ENCODE measurements at regions not wholly inside any gene's neighbourhood (a gene's known extent, or its start where the extent isn't known, plus 50 kb on each side); places are given as distances from the start of the nearest gene placed in this dataset.
"Not testable (repeated sequence)": the region's sequence is repeated elsewhere in the genome, so short reads cannot be mapped to it uniquely, and the experiment has no call there.

DNA sequence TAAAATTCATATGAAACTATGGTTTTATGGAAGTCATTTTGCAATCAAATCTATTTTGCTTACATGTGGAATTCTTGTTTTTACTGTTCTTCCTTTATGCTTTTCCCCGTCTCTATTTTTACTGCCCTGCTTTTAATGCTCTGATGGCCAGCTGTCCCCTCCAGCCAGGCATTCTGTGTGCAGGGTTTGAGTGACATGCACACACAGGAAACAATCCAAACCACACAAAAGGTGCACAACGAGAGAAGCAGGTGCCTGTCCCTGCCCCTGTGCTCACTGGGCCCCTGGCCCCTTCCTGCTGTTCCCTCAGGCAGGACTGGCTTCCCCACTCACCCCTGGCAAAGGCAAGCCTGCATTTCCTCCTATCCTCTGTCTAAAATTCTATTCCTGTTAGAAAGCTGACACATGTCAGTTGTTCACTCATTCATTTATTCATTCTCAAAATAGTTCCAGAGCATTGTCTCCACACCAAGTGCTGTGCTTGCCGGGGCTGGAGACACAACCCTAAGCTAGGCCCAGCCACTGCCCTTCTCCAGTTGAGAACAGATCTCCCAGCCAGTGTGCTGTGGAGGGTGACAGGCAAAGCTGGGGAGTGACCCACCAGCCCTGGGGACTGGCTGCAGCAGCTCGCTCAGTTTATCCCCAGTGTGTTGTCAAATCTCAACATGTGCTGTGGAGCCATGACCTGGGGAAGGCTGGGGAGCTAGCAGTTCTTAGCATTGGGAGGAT lies 346.3 kb downstream of the FBXW7 start:
- no peak for DNase-seq

- no peak for DNase-seq
These were observed 347.1 kb downstream of the FBXW7 start for GRCh38 chr4:152188801-152189200.

DNA sequence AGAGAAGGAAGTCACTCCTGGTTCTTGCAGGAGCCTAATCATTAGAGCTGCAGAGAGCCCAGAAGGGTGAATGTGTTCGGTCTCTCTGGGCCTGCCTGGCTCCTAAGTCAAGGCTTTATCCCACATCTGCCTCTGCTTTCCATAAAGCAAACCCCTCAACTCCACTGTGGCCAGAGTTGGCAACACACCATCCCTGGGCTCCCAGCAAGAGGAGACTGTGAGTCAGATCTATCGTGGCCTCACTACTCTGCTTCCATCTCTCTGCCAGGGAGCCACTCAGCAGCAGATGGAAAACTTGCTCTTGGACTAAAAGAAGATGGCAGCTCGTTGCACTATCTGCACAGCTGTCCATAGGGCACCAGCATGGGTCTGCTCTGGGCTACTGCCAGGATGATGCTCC lies 348.2 kb downstream of the FBXW7 start:
- DNase-seq: no peak

DNA sequence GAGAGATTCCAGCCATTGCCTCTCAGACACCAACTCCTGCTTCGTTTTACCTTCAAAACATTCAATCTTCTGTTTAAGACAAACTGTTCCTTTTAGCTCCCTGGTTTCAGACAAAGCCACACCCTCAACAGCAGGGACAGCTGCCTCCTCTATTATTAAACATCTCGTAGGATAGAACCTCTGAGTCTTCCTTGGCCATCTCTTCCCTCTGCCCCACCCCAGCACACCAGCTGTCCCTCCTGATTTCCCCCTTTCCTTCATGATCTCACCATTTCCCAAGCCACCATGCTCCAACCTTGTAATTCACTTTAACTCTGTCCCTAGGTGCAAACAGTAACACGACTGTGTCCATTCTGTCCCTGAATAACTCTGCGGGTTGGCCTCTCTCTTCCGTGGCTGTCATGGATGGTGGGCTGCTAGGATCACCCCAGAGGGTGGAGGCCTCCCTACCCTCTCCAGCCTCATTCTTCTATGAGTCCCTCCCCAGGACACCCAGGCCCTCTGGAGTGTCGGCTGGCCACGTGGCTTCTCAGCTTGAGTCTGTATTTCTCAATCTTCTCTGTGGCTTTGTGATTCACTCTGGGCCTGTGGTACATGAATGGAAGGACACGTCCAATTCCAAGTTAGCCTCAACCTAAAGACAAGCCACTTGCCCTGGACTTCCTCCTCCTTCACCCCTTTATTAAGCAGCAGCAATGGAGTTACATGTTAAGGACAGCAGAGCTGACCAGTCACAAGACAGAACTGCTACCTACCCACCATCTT lies 349.9 kb downstream of the FBXW7 start:
- DNase-seq: no peak

GRCh38 chr4:152181150-152181549 lies 354.7 kb downstream of the FBXW7 start:
- DNase-seq: no peak

DNA sequence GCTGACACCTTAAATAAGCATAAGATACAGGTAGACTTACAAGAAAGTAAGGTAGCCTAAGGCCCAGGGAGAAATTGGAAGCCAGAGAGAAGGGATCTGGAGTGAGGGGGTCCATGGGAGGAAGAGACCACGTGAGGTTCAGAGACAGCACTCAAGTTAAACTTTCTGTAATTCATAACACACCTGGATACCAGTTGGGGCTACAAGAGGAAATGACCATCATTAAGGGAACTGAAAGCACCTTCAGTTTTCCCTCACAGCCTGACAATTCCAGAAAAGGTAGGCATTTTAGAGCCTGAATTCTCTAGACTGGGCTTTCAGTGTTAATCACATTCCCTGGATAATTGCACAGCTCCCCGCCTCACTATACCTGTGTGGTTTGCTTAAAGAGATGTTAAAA lies 355.5 kb downstream of the FBXW7 start:
- DNase-seq: no peak

DNA sequence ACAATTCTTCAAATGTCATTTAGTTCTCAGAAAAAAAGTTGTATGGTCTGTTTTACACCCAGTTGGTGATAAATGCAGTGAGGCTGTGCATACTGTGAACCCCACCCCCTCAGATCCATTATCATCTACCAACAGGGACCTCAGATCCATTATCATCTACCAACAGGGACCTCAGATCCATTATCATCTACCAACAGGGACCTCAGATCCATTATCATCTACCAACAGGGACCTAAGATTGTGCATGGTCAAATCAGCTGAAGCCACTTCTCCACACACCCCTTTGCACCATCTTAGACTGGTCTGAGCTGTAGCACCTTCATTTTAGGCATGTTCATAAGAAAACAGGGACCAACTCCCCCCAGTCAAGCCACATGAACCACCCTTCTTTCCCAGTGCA lies 358.4 kb downstream of the FBXW7 start:
- DNase-seq: not testable (repeated sequence)

DNA sequence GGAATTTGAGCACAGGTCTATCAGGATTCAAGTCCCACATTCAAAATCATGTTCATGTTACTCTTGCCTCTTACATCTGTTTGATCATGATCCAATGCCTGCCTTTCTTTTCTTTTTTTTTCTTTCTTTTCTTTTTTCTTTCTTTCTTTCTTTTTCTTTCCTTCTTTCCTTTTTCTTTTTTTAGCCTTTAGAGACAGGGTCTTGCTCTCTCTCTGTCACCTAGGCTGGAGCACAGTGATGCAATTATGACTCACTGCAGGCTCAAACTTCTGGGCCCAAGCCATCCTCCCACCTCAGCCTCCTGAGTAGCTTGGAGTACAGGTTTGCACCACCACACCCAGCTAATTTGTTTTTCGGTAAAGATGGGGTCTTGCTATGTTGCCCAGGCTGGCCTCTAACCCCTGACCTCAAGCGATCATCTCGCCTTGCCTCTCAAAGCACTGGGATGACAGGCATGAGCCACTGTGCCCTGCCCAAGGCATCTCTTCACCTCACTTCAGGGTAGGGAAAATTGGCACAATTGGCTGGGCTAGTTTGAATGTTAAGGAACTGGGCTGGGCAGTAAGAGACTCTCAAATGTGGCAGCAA lies 359.2 kb downstream of the FBXW7 start:
- no peak for DNase-seq

- no peak for DNase-seq
These were observed 360.3 kb downstream of the FBXW7 start for GRCh38 chr4:152175586-152175985.

GRCh38 chr4:152172146-152172545 lies 363.7 kb downstream of the FBXW7 start:
- no peak for DNase-seq

GRCh38 chr4:152171556-152171955 lies 364.3 kb downstream of the FBXW7 start:
- DNase-seq: no peak

GRCh38 chr4:152169683-152170082 lies 366.2 kb downstream of the FBXW7 start:
- no peak for DNase-seq

GRCh38 chr4:152168987-152169616 lies 366.8 kb downstream of the FBXW7 start:
- no peak for DNase-seq

DNA sequence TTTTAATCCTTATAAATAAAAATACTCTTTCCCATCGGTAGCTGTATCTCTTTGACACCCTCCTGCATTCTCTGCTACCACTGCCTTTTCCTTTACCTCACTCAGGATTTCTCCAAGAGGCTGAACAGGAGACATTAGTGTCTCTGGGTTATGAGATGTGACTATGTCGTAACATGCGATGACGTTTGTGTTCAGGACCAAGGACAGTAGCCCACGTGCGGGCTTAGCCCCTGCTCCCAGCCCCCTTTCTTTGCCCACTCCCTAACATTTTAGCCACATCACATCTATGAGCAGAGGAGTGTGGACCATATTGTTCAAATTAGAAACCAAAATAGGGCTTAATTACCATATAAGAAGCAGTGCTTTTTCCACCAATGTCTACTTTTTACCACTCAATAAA lies 369.3 kb downstream of the FBXW7 start:
- no peak for DNase-seq

DNA sequence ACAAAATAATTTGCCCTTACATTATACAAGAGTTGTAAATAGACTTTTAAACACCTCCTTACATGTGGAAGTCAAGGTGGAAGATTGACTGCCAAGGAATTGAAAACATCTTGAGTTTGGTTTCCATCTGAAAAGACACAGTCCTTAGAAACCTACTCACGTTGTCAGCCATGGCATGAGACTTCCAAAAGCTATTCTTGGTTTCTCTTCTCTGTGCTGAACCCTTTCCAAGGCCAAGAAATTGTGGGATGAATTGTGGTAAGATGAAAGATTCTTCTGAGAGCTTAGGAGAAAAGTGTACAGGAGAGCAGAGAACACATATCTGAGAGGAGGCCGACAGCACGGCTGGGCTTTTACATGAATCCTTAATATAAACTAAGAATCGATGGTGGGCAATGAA lies 370.0 kb downstream of the FBXW7 start:
- DNase-seq: no peak

DNA sequence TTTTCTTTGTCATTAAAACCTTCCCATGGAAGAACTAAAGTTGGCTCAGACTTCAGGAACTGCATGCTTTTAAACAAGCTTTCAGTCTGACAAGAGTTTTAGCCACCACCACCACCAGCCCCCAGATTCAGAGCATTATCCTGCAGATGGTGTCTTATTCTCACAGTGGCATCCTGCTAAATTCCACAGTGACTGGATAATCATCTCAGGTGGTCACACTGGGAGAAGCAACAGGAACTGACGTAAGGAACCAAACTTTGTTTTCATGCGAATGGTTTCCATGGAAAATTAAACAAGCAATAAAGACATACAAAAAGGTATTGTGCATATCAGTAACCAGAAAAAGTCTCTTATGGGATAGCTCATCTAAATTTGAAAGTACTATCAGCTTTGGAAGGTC lies 370.7 kb downstream of the FBXW7 start:
- no peak for DNase-seq

GRCh38 chr4:152164561-152164960 lies 371.3 kb downstream of the FBXW7 start:
- no peak for DNase-seq

GRCh38 chr4:152162331-152162697 lies 373.6 kb downstream of the FBXW7 start:
- DNase-seq: no peak

GRCh38 chr4:152161676-152162330 lies 374.1 kb downstream of the FBXW7 start:
- no peak for DNase-seq

DNA sequence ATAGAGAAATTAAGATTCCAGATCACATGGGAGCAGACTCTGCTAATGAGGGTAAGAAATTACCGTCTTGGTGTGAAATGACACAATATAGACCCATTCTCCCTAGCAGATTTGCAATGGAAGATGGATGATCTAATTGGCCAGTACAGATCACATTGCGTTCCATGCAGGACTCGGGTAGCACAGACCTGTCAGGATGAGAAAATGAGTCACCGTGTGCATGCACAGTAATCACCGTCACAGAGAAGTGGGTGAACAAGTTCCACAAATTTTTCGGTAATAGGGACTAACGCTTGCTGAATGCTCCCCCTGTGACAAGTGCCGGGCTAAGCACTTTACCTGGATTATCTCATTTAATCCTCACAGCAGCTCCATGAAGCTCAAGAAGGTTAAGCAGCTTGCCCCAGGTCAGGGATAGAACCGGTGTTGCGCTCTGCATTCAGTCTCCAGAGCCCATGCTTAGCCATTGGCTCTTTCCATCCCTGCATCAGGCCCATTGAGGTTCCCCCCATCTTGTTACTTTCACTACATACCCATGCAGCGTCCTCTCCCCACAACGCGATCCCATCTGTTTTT lies 375.6 kb downstream of the FBXW7 start:
- no peak for DNase-seq

GRCh38 chr4:152159773-152160172 lies 376.1 kb downstream of the FBXW7 start:
- DNase-seq: no peak

DNA sequence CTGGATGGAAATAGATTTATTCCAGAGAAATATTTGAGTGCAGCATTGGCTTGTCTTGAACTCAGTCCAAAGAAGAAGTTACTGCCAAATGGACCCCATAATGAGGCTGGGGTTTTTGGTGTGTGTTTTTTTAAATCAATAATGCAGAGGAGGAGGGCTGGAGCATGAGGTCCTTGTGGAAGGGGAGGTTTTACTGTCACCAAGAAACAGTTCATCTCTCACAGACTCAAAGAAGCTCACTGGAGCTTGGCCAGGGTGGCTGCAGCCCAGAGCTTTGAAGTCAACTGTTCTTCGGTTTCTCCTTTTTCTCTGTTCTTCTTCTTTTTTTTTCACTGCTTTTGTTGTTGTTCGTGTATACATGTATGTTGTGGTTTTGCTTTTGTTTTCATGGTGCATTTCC lies 377.7 kb downstream of the FBXW7 start:
- no peak for DNase-seq

GRCh38 chr4:152157629-152158028 lies 378.3 kb downstream of the FBXW7 start:
- no peak for DNase-seq
